Endothelial cell of umbilical vein (primary cell): ENCODE measurements at regions not wholly inside any gene's neighbourhood (a gene's known extent, or its start where the extent isn't known, plus 50 kb on each side); places are given as distances from the start of the nearest gene placed in this dataset.

Experiments used
- BruUV-seq: library from RNA; stranded (reverse); fragments of 400-500 nt; replicated peaks from 2 replicates; lab custom pipeline; 2021; lab: Mats Ljungman, UMichigan
- CTCF ChIA-PET: fragments of 300-600, 350-600 bp; sonication (Branson Sonifier 250); formaldehyde crosslinking; loops from one replicate; lab custom pipeline; 2021; ENCODE audit warnings: antibody characterized with exemption, inconsistent platforms; lab: Charles Lee
- POLR2A ChIA-PET: fragments of 300-600, 350-600 bp; sonication (Branson Sonifier 250); formaldehyde crosslinking; loops from one replicate; lab custom pipeline; 2021; ENCODE audit warnings: antibody characterized with exemption, inconsistent platforms; lab: Charles Lee
- DNase-seq: peaks from one replicate; pipeline ENCODE4 v3.0.0-alpha.2; 2011; ENCODE audit warnings: low read depth, low spot score
- FAIRE-seq: peaks from 2 replicates; lab custom pipeline; 2011; peaks lifted over from hg19 to GRCh38; lab: Jason Lieb, UNC
- H2AFZ ChIP-seq: 2 replicates; pipeline ENCODE4 v1.6.0; 2012; ENCODE audit warnings: low read depth, low read length, control low read depth, inconsistent platforms
- H3K27ac ChIP-seq: 2 replicates; pipeline ENCODE4 v1.5.1; 2011; ENCODE audit warnings: low read depth, mild to moderate bottlenecking, control low read depth, low read length, moderate library complexity; ENCODE audit not compliant: insufficient read depth
- H3K27me3 ChIP-seq, 2 experiments: 2 replicates each; pipeline versions ENCODE4 v1.6.0 to v1.6.1; 2011; ENCODE audit warnings: low read length in 2 of 2, mixed read lengths in 1 of 2; ENCODE audit not compliant: control insufficient read depth in 2 of 2, insufficient read depth in 2 of 2
- H3K36me3 ChIP-seq, 2 experiments: 2 replicates in 1 of 2; 3 replicates in 1 of 2; pipeline ENCODE4 v1.5.1; 2011; ENCODE audit warnings: low read length in 2 of 2, mild to moderate bottlenecking in 1 of 2, moderate library complexity in 1 of 2; ENCODE audit not compliant: control insufficient read depth in 2 of 2, insufficient read depth in 2 of 2; ENCODE audit errors: extremely low read depth in 1 of 2
- H3K4me1 ChIP-seq: 3 replicates; pipeline ENCODE4 v1.5.1; 2011; ENCODE audit warnings: mild to moderate bottlenecking, low read length; ENCODE audit not compliant: control insufficient read depth, insufficient read depth; ENCODE audit errors: extremely low read depth
- H3K4me2 ChIP-seq: 2 replicates; pipeline ENCODE4 v1.6.1; 2011; ENCODE audit warnings: low read length, control low read depth, mixed read lengths; ENCODE audit not compliant: insufficient read depth
- H3K4me3 ChIP-seq, 3 experiments: fragments of 200-600 bp in 1 of 3; sonication (generic), shearing (Covaris generic) in 1 of 3; replicated peaks in 1 of 3; 2 replicates each; pipeline ENCODE4 v1.5.1; 2011 to 2016; ENCODE audit warnings: control low read depth in 3 of 3, low read length in 3 of 3, mild to moderate bottlenecking in 2 of 3, inconsistent platforms in 1 of 3, low read depth in 1 of 3, moderate library complexity in 1 of 3; ENCODE audit not compliant: insufficient read depth in 1 of 3
- H3K79me2 ChIP-seq: 2 replicates; pipeline ENCODE4 v1.6.0; 2012; ENCODE audit warnings: low read length, inconsistent platforms; ENCODE audit not compliant: control insufficient read depth, insufficient read depth
- H3K9ac ChIP-seq: replicated peaks from 2 replicates; pipeline ENCODE3; 2011; ENCODE audit warnings: low read length, control low read depth; ENCODE audit not compliant: insufficient read depth; ENCODE audit errors: extremely low read depth
- H3K9me1 ChIP-seq: replicated peaks from 3 replicates; pipeline ENCODE4 v1.6.0; 2011; ENCODE audit warnings: mild to moderate bottlenecking, low read length; ENCODE audit not compliant: control insufficient read depth, insufficient read depth; ENCODE audit errors: extremely low read depth
- H3K9me3 ChIP-seq: replicated peaks from 2 replicates; pipeline ENCODE4 v1.5.1; 2012; ENCODE audit warnings: low read length, inconsistent platforms; ENCODE audit not compliant: control insufficient read depth, insufficient read depth
- H4K20me1 ChIP-seq: replicated peaks from 2 replicates; pipeline ENCODE3; 2011; ENCODE audit warnings: mild to moderate bottlenecking, low read length; ENCODE audit not compliant: control insufficient read depth, insufficient read depth; ENCODE audit errors: extremely low read depth
- EZH2 ChIP-seq: IDR thresholded peaks from 2 replicates; pipeline ENCODE4 v1.6.1; 2012; ENCODE audit warnings: borderline replicate concordance, low read depth, mild to moderate bottlenecking, moderate library complexity, low read length, inconsistent platforms; ENCODE audit not compliant: severe bottlenecking
- FOS ChIP-seq: IDR thresholded peaks from 2 replicates; pipeline ENCODE4 v1.6.1; 2011; ENCODE audit warnings: mild to moderate bottlenecking, low read length, moderate library complexity, borderline replicate concordance; ENCODE audit not compliant: insufficient read depth
- GATA2 ChIP-seq: IDR thresholded peaks from 2 replicates; pipeline ENCODE4 v1.7.0; 2011; ENCODE audit warnings: low read depth, mild to moderate bottlenecking, moderate library complexity, mixed read lengths, low read length; ENCODE audit not compliant: insufficient read length, insufficient read depth
- JUN ChIP-seq: IDR thresholded peaks from 2 replicates; pipeline ENCODE4 v1.6.1; 2011; ENCODE audit warnings: borderline replicate concordance, low read depth; ENCODE audit not compliant: insufficient read length, insufficient read depth
- MYC ChIP-seq: IDR thresholded peaks from one replicate; pipeline ENCODE4 v1.6.1; 2011; ENCODE audit warnings: mild to moderate bottlenecking, low read depth, low read length
- POLR2A ChIP-seq: IDR thresholded peaks from 2 replicates; pipeline ENCODE4 v1.6.1; 2012; ENCODE audit warnings: low read depth, mild to moderate bottlenecking, control low read depth, low read length
- POLR2AphosphoS5 ChIP-seq: IDR thresholded peaks from 2 replicates; pipeline ENCODE4 v1.6.1; 2012; ENCODE audit warnings: low read depth, mild to moderate bottlenecking, control low read depth, low read length, moderate library complexity; ENCODE audit not compliant: insufficient read depth
- dilution Hi-C: fragments of 300-500 bp; cut with MboI; formaldehyde crosslinking; loops from one replicate; pipeline ENCODE4 v1.15.0; 2019; ENCODE audit warnings: low sequenced_read_pairs; ENCODE audit not compliant: extremely low pct_ligation_motif_present
- intact Hi-C: fragments of 100-400 bp; cut with micrococcal nuclease; formaldehyde crosslinking; loops from one replicate; pipeline ENCODE4 v1.10.0; 2022
- TF ChIP-seq, protein P1 (sequence below): IDR thresholded peaks from 2 replicates; pipeline ENCODE4 v1.6.1; 2011; ENCODE audit not compliant: insufficient read depth, insufficient read length
- TF ChIP-seq, protein P2 (sequence below), 2 donors: IDR thresholded peaks; 1 replicate in 1 of 2; 2 replicates in 1 of 2; pipeline ENCODE4 v1.5.1; 2011; ENCODE audit warnings: low read length in 2 of 2, mild to moderate bottlenecking in 2 of 2, moderate library complexity in 2 of 2, control low read depth in 1 of 2, inconsistent platforms in 1 of 2, low read depth in 1 of 2; ENCODE audit not compliant: insufficient read depth in 1 of 2; ENCODE audit errors: extremely low read depth in 1 of 2

DNA sequence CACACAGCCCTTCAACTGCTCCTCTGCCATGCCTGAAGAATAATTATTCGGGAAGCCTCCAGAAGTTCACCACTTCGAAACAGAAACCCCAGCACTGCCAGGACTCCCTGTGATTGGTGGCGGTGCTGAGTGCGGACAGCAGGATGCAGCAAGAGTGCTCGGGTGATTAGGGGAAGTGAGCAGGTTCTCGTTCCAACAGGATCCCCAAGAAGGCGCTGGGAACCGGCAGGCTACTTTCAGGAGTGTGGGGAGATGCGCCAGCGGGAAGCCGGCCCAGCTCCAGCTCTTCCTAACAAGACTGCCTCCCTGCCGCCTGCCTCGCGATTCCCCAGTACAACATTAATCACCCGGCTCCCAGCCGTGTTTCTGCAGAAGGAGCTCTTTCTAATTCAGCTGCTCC lies 630.2 kb downstream of the BRD1 start:
- no peaks in the 10 kb centered on the region for H4K20me1 ChIP-seq
- H3K4me2 ChIP-seq = no peak overlapping the region
- no peak for TF ChIP-seq GATA2
- TF ChIP-seq POLR2A = no peak
- TF ChIP-seq, protein P1, sequence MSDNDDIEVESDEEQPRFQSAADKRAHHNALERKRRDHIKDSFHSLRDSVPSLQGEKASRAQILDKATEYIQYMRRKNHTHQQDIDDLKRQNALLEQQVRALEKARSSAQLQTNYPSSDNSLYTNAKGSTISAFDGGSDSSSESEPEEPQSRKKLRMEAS = no peak
- TF ChIP-seq FOS = no peak
- TF ChIP-seq POLR2AphosphoS5 = no peak
- TF ChIP-seq JUN = no peak
- TF ChIP-seq MYC = no peak
- TF ChIP-seq, protein P2, sequence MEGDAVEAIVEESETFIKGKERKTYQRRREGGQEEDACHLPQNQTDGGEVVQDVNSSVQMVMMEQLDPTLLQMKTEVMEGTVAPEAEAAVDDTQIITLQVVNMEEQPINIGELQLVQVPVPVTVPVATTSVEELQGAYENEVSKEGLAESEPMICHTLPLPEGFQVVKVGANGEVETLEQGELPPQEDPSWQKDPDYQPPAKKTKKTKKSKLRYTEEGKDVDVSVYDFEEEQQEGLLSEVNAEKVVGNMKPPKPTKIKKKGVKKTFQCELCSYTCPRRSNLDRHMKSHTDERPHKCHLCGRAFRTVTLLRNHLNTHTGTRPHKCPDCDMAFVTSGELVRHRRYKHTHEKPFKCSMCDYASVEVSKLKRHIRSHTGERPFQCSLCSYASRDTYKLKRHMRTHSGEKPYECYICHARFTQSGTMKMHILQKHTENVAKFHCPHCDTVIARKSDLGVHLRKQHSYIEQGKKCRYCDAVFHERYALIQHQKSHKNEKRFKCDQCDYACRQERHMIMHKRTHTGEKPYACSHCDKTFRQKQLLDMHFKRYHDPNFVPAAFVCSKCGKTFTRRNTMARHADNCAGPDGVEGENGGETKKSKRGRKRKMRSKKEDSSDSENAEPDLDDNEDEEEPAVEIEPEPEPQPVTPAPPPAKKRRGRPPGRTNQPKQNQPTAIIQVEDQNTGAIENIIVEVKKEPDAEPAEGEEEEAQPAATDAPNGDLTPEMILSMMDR (IDR thresholded peaks at IDR 0.05; ENCODE audit: extremely low read depth in 1 of 2, insufficient read depth in 1 of 2, low read depth in 1 of 2, low read length in 2 of 2) = no peak
- TF ChIP-seq EZH2 = no peak
- H3K27me3 ChIP-seq = no peaks in the 10 kb centered on the region
- H3K9ac ChIP-seq = no peak overlapping the region
- no peak for FAIRE-seq
- intact Hi-C loops (no loop called here), dilution Hi-C loops (no loop called here)
- H2AFZ ChIP-seq = no peak overlapping the region
- H3K36me3 ChIP-seq = no peaks in the 10 kb centered on the region
- no peak overlapping the region for H3K4me3 ChIP-seq
- H3K27ac ChIP-seq = no peak overlapping the region
- BruUV-seq = no TSS peak
- no peaks in the 10 kb centered on the region for H3K9me1 ChIP-seq
- ChIA-PET CTCF (no interaction called here), POLR2A (no interaction called here)
- H3K4me1 ChIP-seq = no peaks in the 10 kb centered on the region
- peaks cover 7% of the 10 kb centered on the region for H3K9me3 ChIP-seq
- H3K79me2 ChIP-seq = no peaks in the 10 kb centered on the region
- DNase-seq = no peak
